HEK293T (cell line): ENCODE measurements at regions not wholly inside any gene's neighbourhood (a gene's known extent, or its start where the extent isn't known, plus 50 kb on each side); places are given as distances from the start of the nearest gene placed in this dataset.

Experiments used
- ELF4 ChIP-seq: fragments of 450-650 bp; IDR thresholded peaks from 2 replicates; pipeline ENCODE4 v1.6.1; 2017; ENCODE audit warnings: antibody characterized with exemption
- FOXA1 ChIP-seq: fragments of 450-650 bp; IDR thresholded peaks from 2 replicates; pipeline ENCODE4 v1.6.1; 2016; ENCODE audit warnings: mild to moderate bottlenecking

DNA sequence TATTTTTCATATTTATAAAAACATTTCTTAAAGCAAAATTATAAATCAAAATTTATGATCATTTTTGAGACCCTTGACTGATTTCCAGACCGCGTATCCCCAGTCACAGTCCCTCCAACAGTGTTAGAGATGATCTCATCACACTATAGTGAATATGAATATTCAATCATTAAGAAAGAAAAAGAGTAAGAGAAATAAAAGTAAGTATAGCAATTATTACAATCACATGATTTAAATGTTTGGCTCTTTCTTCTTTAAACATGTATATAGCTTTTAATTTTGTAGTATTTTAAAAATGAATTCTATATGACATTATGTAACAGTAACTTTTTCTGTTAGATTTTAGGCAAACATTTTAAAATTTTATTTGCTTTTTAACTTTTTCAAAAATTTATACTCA is 438.3 kb downstream of the RFPL4B start:
- no peak for TF ChIP-seq FOXA1
- TF ChIP-seq ELF4, result no peak
